Prostate gland (tissue), 2 donors: ENCODE measurements at regions not wholly inside any gene's neighbourhood (a gene's known extent, or its start where the extent isn't known, plus 50 kb on each side); places are given as distances from the start of the nearest gene placed in this dataset.

Source experiments
- POLR2A ChIP-seq: fragments of 450-650 bp; IDR thresholded peaks from one replicate; pipeline ENCODE4 v1.6.1; 2016; ENCODE audit warnings: antibody characterized with exemption, mild to moderate bottlenecking
- TF ChIP-seq, protein P1 (sequence below), 4 experiments: fragments of 200-600 bp in 2 of 4; fragments of 450-650 bp in 2 of 4; sonication (generic) in 2 of 4; IDR thresholded peaks; 1 replicate in 3 of 4; 2 replicates in 1 of 4; pipeline ENCODE4 v1.5.1; 2016 to 2019; ENCODE audit warnings: antibody characterized with exemption in 4 of 4, mild to moderate bottlenecking in 2 of 4, moderate library complexity in 2 of 4

- no peak for TF ChIP-seq POLR2A
- TF ChIP-seq, protein P1, sequence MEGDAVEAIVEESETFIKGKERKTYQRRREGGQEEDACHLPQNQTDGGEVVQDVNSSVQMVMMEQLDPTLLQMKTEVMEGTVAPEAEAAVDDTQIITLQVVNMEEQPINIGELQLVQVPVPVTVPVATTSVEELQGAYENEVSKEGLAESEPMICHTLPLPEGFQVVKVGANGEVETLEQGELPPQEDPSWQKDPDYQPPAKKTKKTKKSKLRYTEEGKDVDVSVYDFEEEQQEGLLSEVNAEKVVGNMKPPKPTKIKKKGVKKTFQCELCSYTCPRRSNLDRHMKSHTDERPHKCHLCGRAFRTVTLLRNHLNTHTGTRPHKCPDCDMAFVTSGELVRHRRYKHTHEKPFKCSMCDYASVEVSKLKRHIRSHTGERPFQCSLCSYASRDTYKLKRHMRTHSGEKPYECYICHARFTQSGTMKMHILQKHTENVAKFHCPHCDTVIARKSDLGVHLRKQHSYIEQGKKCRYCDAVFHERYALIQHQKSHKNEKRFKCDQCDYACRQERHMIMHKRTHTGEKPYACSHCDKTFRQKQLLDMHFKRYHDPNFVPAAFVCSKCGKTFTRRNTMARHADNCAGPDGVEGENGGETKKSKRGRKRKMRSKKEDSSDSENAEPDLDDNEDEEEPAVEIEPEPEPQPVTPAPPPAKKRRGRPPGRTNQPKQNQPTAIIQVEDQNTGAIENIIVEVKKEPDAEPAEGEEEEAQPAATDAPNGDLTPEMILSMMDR (IDR thresholded peaks at IDR 0.05): no peak
Measured at GRCh38 chr12:23236811-23237210, 611.8 kb downstream of the ETNK1 start.
